Stomach (tissue), 4 donors: ENCODE measurements at regions not wholly inside any gene's neighbourhood (a gene's known extent, or its start where the extent isn't known, plus 50 kb on each side); places are given as distances from the start of the nearest gene placed in this dataset.

Experiments used
- POLR2A ChIP-seq, 4 donors: fragments of 450-650 bp; IDR thresholded peaks; one replicate each; pipeline ENCODE4 v1.6.1; 2016; ENCODE audit warnings: antibody characterized with exemption in 4 of 4, control low read depth in 2 of 4, mild to moderate bottlenecking in 1 of 4, moderate library complexity in 1 of 4
- POLR2AphosphoS5 ChIP-seq, 3 donors: sonication (generic); formaldehyde crosslinking; IDR thresholded peaks; one replicate each; pipeline ENCODE4 v1.6.1; 2016; ENCODE audit warnings: antibody characterized with exemption in 3 of 3
- TF ChIP-seq, protein P1 (sequence below), 7 experiments: fragments of 450-650 bp in 4 of 7; fragments of 200-600 bp in 3 of 7; sonication (generic) in 3 of 7; IDR thresholded peaks; one replicate each; pipeline ENCODE4 v1.5.1; 2016 to 2019; ENCODE audit warnings: antibody characterized with exemption in 7 of 7, control low read depth in 2 of 7, mild to moderate bottlenecking in 1 of 7

DNA sequence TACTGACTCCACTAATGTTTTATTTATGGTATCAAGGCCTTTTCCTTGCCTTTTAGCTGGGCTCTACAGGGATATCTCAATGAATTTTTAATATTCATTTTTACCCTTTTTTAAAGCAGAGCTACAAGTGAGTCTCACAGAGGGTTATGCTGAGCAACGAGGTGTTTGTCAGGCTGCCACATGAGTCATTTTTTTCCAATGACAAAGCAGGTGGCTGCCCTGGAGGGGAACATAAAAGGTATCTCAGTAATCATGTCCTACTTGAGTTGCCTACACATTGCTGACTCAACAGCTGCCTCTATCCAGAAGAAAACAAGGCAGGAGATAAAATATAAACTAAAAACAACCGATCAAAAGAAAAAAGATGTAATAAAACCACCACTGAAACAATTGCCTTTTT is 1004.9 kb upstream of the POT1 start:
- TF ChIP-seq, protein P1, sequence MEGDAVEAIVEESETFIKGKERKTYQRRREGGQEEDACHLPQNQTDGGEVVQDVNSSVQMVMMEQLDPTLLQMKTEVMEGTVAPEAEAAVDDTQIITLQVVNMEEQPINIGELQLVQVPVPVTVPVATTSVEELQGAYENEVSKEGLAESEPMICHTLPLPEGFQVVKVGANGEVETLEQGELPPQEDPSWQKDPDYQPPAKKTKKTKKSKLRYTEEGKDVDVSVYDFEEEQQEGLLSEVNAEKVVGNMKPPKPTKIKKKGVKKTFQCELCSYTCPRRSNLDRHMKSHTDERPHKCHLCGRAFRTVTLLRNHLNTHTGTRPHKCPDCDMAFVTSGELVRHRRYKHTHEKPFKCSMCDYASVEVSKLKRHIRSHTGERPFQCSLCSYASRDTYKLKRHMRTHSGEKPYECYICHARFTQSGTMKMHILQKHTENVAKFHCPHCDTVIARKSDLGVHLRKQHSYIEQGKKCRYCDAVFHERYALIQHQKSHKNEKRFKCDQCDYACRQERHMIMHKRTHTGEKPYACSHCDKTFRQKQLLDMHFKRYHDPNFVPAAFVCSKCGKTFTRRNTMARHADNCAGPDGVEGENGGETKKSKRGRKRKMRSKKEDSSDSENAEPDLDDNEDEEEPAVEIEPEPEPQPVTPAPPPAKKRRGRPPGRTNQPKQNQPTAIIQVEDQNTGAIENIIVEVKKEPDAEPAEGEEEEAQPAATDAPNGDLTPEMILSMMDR (IDR thresholded peaks at IDR 0.05) = no peak
- no peak for TF ChIP-seq POLR2A (IDR thresholded peaks at IDR 0.05)
- TF ChIP-seq POLR2AphosphoS5 (IDR thresholded peaks at IDR 0.05) = no peak
